Endothelial cell of umbilical vein (primary cell): ENCODE measurements at regions not wholly inside any gene's neighbourhood (a gene's known extent, or its start where the extent isn't known, plus 50 kb on each side); places are given as distances from the start of the nearest gene placed in this dataset.

Source experiments
- BruUV-seq: library from RNA; stranded (reverse); fragments of 400-500 nt; replicated peaks from 2 replicates; lab custom pipeline; 2021; lab: Mats Ljungman, UMichigan
- CTCF ChIA-PET: fragments of 300-600, 350-600 bp; sonication (Branson Sonifier 250); formaldehyde crosslinking; loops from one replicate; lab custom pipeline; 2021; ENCODE audit warnings: antibody characterized with exemption, inconsistent platforms; lab: Charles Lee
- POLR2A ChIA-PET: fragments of 300-600, 350-600 bp; sonication (Branson Sonifier 250); formaldehyde crosslinking; loops from one replicate; lab custom pipeline; 2021; ENCODE audit warnings: antibody characterized with exemption, inconsistent platforms; lab: Charles Lee
- DNase-seq: peaks from one replicate; pipeline ENCODE4 v3.0.0-alpha.2; 2011; ENCODE audit warnings: low read depth, low spot score
- FAIRE-seq: peaks from 2 replicates; lab custom pipeline; 2011; peaks lifted over from hg19 to GRCh38; lab: Jason Lieb, UNC
- H2AFZ ChIP-seq: 2 replicates; pipeline ENCODE4 v1.6.0; 2012; ENCODE audit warnings: low read depth, low read length, control low read depth, inconsistent platforms
- H3K27ac ChIP-seq: 2 replicates; pipeline ENCODE4 v1.5.1; 2011; ENCODE audit warnings: low read depth, mild to moderate bottlenecking, control low read depth, low read length, moderate library complexity; ENCODE audit not compliant: insufficient read depth
- H3K27me3 ChIP-seq, 2 experiments: 2 replicates each; pipeline versions ENCODE4 v1.6.0 to v1.6.1; 2011; ENCODE audit warnings: low read length in 2 of 2, mixed read lengths in 1 of 2; ENCODE audit not compliant: control insufficient read depth in 2 of 2, insufficient read depth in 2 of 2
- H3K36me3 ChIP-seq, 2 experiments: 2 replicates in 1 of 2; 3 replicates in 1 of 2; pipeline ENCODE4 v1.5.1; 2011; ENCODE audit warnings: low read length in 2 of 2, mild to moderate bottlenecking in 1 of 2, moderate library complexity in 1 of 2; ENCODE audit not compliant: control insufficient read depth in 2 of 2, insufficient read depth in 2 of 2; ENCODE audit errors: extremely low read depth in 1 of 2
- H3K4me1 ChIP-seq: 3 replicates; pipeline ENCODE4 v1.5.1; 2011; ENCODE audit warnings: mild to moderate bottlenecking, low read length; ENCODE audit not compliant: control insufficient read depth, insufficient read depth; ENCODE audit errors: extremely low read depth
- H3K4me2 ChIP-seq: 2 replicates; pipeline ENCODE4 v1.6.1; 2011; ENCODE audit warnings: low read length, control low read depth, mixed read lengths; ENCODE audit not compliant: insufficient read depth
- H3K4me3 ChIP-seq, 3 experiments: fragments of 200-600 bp in 1 of 3; sonication (generic), shearing (Covaris generic) in 1 of 3; replicated peaks in 1 of 3; 2 replicates each; pipeline ENCODE4 v1.5.1; 2011 to 2016; ENCODE audit warnings: control low read depth in 3 of 3, low read length in 3 of 3, mild to moderate bottlenecking in 2 of 3, inconsistent platforms in 1 of 3, low read depth in 1 of 3, moderate library complexity in 1 of 3; ENCODE audit not compliant: insufficient read depth in 1 of 3
- H3K79me2 ChIP-seq: 2 replicates; pipeline ENCODE4 v1.6.0; 2012; ENCODE audit warnings: low read length, inconsistent platforms; ENCODE audit not compliant: control insufficient read depth, insufficient read depth
- H3K9ac ChIP-seq: replicated peaks from 2 replicates; pipeline ENCODE3; 2011; ENCODE audit warnings: low read length, control low read depth; ENCODE audit not compliant: insufficient read depth; ENCODE audit errors: extremely low read depth
- H3K9me1 ChIP-seq: replicated peaks from 3 replicates; pipeline ENCODE4 v1.6.0; 2011; ENCODE audit warnings: mild to moderate bottlenecking, low read length; ENCODE audit not compliant: control insufficient read depth, insufficient read depth; ENCODE audit errors: extremely low read depth
- H3K9me3 ChIP-seq: replicated peaks from 2 replicates; pipeline ENCODE4 v1.5.1; 2012; ENCODE audit warnings: low read length, inconsistent platforms; ENCODE audit not compliant: control insufficient read depth, insufficient read depth
- H4K20me1 ChIP-seq: replicated peaks from 2 replicates; pipeline ENCODE3; 2011; ENCODE audit warnings: mild to moderate bottlenecking, low read length; ENCODE audit not compliant: control insufficient read depth, insufficient read depth; ENCODE audit errors: extremely low read depth
- EZH2 ChIP-seq: IDR thresholded peaks from 2 replicates; pipeline ENCODE4 v1.6.1; 2012; ENCODE audit warnings: borderline replicate concordance, low read depth, mild to moderate bottlenecking, moderate library complexity, low read length, inconsistent platforms; ENCODE audit not compliant: severe bottlenecking
- FOS ChIP-seq: IDR thresholded peaks from 2 replicates; pipeline ENCODE4 v1.6.1; 2011; ENCODE audit warnings: mild to moderate bottlenecking, low read length, moderate library complexity, borderline replicate concordance; ENCODE audit not compliant: insufficient read depth
- GATA2 ChIP-seq: IDR thresholded peaks from 2 replicates; pipeline ENCODE4 v1.7.0; 2011; ENCODE audit warnings: low read depth, mild to moderate bottlenecking, moderate library complexity, mixed read lengths, low read length; ENCODE audit not compliant: insufficient read length, insufficient read depth
- JUN ChIP-seq: IDR thresholded peaks from 2 replicates; pipeline ENCODE4 v1.6.1; 2011; ENCODE audit warnings: borderline replicate concordance, low read depth; ENCODE audit not compliant: insufficient read length, insufficient read depth
- MAX ChIP-seq: IDR thresholded peaks from 2 replicates; pipeline ENCODE4 v1.6.1; 2011; ENCODE audit not compliant: insufficient read depth, insufficient read length
- MYC ChIP-seq: IDR thresholded peaks from one replicate; pipeline ENCODE4 v1.6.1; 2011; ENCODE audit warnings: mild to moderate bottlenecking, low read depth, low read length
- POLR2A ChIP-seq: IDR thresholded peaks from 2 replicates; pipeline ENCODE4 v1.6.1; 2012; ENCODE audit warnings: low read depth, mild to moderate bottlenecking, control low read depth, low read length
- POLR2AphosphoS5 ChIP-seq: IDR thresholded peaks from 2 replicates; pipeline ENCODE4 v1.6.1; 2012; ENCODE audit warnings: low read depth, mild to moderate bottlenecking, control low read depth, low read length, moderate library complexity; ENCODE audit not compliant: insufficient read depth
- dilution Hi-C: fragments of 300-500 bp; cut with MboI; formaldehyde crosslinking; loops from one replicate; pipeline ENCODE4 v1.15.0; 2019; ENCODE audit warnings: low sequenced_read_pairs; ENCODE audit not compliant: extremely low pct_ligation_motif_present
- intact Hi-C: fragments of 100-400 bp; cut with micrococcal nuclease; formaldehyde crosslinking; loops from one replicate; pipeline ENCODE4 v1.10.0; 2022
- TF ChIP-seq, protein P1 (sequence below), 2 donors: IDR thresholded peaks; 1 replicate in 1 of 2; 2 replicates in 1 of 2; pipeline ENCODE4 v1.5.1; 2011; ENCODE audit warnings: low read length in 2 of 2, mild to moderate bottlenecking in 2 of 2, moderate library complexity in 2 of 2, control low read depth in 1 of 2, inconsistent platforms in 1 of 2, low read depth in 1 of 2; ENCODE audit not compliant: insufficient read depth in 1 of 2; ENCODE audit errors: extremely low read depth in 1 of 2

DNA sequence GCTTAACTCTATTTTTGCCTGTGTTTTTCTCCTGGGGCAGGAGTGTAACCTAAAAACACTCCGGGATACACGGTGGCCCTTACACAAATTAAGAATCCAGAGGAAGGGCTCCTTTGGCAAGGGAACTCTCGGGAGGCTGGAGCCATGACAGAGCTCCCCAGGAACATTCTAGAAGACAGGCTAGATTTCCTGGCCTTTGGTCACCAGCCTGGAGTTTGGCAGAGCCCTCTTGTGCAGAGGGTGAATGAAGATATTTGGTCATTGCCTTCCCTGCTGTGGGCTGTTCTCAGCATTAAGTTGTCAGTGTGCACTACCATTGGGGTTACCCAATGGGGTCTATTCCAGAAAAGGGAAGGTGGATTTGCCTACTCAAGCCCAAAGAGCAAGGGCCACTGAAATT, 53.8 kb upstream of the LNX1 start:
- CTCF ChIA-PET: no interaction called here
- Histone ChIP-seq H3K79me2 (no peaks in the 10 kb centered on the region), H2AFZ (no peak overlapping the region), H3K4me3 (no peak overlapping the region), H3K9ac (no peak overlapping the region), H3K9me1 (no peaks in the 10 kb centered on the region), H3K36me3 (no peaks in the 10 kb centered on the region), H3K27ac (no peak overlapping the region), H3K27me3 (peaks cover 0 to 2% of the 10 kb centered on the region in 2 experiments), H3K4me1 (peaks cover 8% of the 10 kb centered on the region), H3K4me2 (no peak overlapping the region), H4K20me1 (no peaks in the 10 kb centered on the region), H3K9me3 (no peaks in the 10 kb centered on the region)
- POLR2A ChIA-PET: no interaction called here
- intact Hi-C loops: no loop called here
- dilution Hi-C loops: no loop called here
- FAIRE-seq (no peak), DNase-seq (no peak)
- no TSS peak for BruUV-seq
- TF ChIP-seq GATA2 (no peak), FOS (no peak), POLR2A (no peak), MYC (no peak), POLR2AphosphoS5 (no peak), MAX (no peak), JUN (no peak), EZH2 (no peak)
- TF ChIP-seq, protein P1, sequence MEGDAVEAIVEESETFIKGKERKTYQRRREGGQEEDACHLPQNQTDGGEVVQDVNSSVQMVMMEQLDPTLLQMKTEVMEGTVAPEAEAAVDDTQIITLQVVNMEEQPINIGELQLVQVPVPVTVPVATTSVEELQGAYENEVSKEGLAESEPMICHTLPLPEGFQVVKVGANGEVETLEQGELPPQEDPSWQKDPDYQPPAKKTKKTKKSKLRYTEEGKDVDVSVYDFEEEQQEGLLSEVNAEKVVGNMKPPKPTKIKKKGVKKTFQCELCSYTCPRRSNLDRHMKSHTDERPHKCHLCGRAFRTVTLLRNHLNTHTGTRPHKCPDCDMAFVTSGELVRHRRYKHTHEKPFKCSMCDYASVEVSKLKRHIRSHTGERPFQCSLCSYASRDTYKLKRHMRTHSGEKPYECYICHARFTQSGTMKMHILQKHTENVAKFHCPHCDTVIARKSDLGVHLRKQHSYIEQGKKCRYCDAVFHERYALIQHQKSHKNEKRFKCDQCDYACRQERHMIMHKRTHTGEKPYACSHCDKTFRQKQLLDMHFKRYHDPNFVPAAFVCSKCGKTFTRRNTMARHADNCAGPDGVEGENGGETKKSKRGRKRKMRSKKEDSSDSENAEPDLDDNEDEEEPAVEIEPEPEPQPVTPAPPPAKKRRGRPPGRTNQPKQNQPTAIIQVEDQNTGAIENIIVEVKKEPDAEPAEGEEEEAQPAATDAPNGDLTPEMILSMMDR (IDR thresholded peaks at IDR 0.05; ENCODE audit: extremely low read depth in 1 of 2, insufficient read depth in 1 of 2, low read depth in 1 of 2, low read length in 2 of 2): no peak
